ENCODE measurements at regions not wholly inside any gene's neighbourhood (a gene's known extent, or its start where the extent isn't known, plus 50 kb on each side); places are given as distances from the start of the nearest gene placed in this dataset.
"Not testable (repeated sequence)": the region's sequence is repeated elsewhere in the genome, so short reads cannot be mapped to it uniquely, and the experiment has no call there.

DNA sequence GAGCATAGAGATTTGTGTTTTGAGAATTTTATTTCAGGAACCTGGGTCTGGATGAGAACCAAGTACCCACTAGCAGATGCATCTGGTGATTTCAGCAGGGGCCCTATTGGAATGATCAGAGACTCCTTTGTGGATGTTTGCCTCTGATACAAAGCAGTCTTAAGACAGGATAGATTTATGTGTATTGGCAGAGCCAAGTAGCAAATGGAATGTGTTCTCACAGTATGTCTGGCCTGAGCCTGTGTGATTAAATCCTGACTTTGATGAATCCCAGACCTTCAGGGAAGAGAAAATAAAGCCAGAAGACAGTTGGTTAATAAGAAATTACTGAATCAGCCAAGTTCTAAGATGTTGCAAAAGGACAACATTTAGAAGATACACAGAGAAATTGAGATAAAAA lies 755.5 kb upstream of the SEMA6D start:
- TF ChIP-seq, protein P1, sequence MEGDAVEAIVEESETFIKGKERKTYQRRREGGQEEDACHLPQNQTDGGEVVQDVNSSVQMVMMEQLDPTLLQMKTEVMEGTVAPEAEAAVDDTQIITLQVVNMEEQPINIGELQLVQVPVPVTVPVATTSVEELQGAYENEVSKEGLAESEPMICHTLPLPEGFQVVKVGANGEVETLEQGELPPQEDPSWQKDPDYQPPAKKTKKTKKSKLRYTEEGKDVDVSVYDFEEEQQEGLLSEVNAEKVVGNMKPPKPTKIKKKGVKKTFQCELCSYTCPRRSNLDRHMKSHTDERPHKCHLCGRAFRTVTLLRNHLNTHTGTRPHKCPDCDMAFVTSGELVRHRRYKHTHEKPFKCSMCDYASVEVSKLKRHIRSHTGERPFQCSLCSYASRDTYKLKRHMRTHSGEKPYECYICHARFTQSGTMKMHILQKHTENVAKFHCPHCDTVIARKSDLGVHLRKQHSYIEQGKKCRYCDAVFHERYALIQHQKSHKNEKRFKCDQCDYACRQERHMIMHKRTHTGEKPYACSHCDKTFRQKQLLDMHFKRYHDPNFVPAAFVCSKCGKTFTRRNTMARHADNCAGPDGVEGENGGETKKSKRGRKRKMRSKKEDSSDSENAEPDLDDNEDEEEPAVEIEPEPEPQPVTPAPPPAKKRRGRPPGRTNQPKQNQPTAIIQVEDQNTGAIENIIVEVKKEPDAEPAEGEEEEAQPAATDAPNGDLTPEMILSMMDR (IDR thresholded peaks at IDR 0.05; ENCODE audit: low read depth, low read length): no peak
- H3K4me3 ChIP-seq (ENCODE audit: low read depth, low read length): no peak overlapping the region
- in situ Hi-C loops (cut with HindIII; ENCODE audit: low sequenced_read_pairs): no loop called here
- no peak for DNase-seq (ENCODE audit: low read depth, low spot score)

DNA sequence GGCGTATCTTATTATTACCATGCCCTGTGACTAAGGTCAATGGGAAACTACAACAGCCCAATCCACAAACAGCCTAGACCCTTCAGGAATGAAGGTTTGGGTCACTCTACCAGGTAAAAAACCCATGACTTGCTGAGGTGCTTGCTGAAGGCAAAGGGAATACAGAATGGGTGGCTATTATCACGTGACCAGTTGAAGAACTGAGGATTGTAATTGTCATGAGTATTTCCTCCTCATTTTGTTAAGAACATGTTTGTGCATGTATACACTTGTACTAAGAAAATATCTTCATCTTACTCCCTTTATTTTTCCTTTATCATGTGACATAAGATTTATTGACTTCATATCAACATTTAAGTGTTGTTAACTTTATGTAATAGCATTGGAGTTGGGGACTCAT lies 729.2 kb upstream of the SEMA6D start:
- in situ Hi-C loops (cut with HindIII; ENCODE audit: low sequenced_read_pairs); DNase-seq (ENCODE audit: low read depth, low spot score); H3K4me3 ChIP-seq (ENCODE audit: low read depth, low read length): not testable (repeated sequence)

DNA sequence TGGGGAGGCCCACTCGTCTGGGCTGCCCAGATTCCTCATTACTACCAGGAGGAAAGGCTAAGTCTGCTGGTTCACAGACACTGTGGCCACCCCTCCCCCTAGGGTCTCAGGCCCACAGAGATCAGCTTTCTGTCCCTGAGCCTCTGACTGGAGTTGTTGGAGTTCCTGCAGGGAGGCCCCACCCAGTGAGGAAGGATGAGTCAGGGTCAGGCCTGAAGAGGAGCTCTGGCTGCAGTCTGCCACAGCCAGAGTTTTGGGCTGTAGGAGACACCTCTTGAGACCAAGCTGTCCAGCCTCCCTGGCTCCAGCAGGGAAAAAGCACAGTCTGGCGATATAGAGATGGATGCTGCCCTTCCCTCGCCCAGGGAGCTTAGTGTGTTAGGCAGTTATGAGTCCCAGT lies 720.9 kb upstream of the SEMA6D start:
- TF ChIP-seq, protein P1 (IDR thresholded peaks at IDR 0.05; ENCODE audit: low read depth, low read length): no peak
- no peak overlapping the region for H3K4me3 ChIP-seq (ENCODE audit: low read depth, low read length)
- in situ Hi-C loops (cut with HindIII; ENCODE audit: low sequenced_read_pairs): no loop called here
- DNase-seq (ENCODE audit: low read depth, low spot score): no peak

DNA sequence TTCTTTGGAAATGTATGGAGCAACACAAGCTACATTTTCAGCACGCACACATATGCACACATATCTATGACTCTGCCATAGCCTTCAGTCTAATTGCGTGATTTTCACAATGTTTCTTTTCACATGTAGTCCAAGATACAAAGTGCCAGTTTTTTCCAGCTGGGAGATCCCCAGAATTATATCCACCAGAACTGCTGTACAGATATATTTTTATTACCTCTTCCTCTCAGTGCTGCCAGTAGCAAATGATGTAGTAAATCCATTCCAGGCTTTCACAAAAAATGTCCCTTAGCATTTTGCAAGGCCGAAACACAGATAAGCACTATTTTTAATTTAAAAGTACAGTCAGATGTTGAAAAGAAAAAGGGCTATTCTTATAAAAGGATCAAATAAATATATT lies 719.8 kb upstream of the SEMA6D start:
- no peak overlapping the region for H3K4me3 ChIP-seq (ENCODE audit: low read depth, low read length)
- in situ Hi-C loops (cut with HindIII; ENCODE audit: low sequenced_read_pairs): no loop called here
- no peak for DNase-seq (ENCODE audit: low read depth, low spot score)
- TF ChIP-seq, protein P1 (IDR thresholded peaks at IDR 0.05; ENCODE audit: low read depth, low read length): no peak

DNA sequence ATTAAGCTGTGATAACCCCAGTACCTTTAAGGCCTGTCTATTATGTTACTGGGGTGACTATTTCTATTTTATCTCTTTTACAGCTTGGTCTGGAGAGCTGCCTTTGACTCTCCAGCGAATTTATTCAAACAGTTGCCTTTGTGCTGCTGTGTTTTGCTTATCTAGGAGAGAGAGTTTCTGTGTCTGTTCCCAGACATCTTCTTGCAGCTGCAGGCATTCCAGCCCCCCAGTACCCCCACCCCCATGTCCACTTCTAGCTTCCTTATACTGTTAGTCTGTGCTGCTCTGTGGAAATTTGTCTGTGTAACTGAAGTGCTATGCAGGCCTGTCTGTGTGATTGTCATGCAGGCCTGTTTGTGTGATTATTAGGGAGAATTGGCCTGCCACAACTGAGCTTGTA lies 713.7 kb upstream of the SEMA6D start:
- DNase-seq (ENCODE audit: low read depth, low spot score): no peak
- TF ChIP-seq, protein P1 (IDR thresholded peaks at IDR 0.05; ENCODE audit: low read depth, low read length): no peak
- no peak overlapping the region for H3K4me3 ChIP-seq (ENCODE audit: low read depth, low read length)
- in situ Hi-C loops (cut with HindIII; ENCODE audit: low sequenced_read_pairs): no loop called here

DNA sequence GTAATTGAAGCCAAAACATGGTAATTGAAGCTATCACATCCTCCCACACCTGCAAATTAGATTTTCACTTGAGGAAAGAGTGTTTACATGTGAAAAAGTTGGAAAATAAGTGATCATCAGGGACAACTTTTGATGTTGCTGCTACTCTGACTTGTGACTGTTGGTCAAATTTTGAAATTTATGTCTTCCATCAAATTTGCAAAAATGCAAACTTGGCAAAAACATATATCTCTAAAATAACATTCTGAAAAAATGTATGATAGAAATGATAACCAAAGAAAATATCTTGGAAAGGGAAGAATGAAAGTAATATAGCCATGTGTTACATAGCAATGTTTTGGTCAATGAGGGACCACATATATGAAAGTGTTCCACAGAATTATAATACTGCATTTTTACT lies 703.9 kb upstream of the SEMA6D start:
- TF ChIP-seq, protein P1 (IDR thresholded peaks at IDR 0.05; ENCODE audit: low read depth, low read length): no peak
- in situ Hi-C loops (cut with HindIII; ENCODE audit: low sequenced_read_pairs): no loop called here
- no peak overlapping the region for H3K4me3 ChIP-seq (ENCODE audit: low read depth, low read length)
- no peak for DNase-seq (ENCODE audit: low read depth, low spot score)

DNA sequence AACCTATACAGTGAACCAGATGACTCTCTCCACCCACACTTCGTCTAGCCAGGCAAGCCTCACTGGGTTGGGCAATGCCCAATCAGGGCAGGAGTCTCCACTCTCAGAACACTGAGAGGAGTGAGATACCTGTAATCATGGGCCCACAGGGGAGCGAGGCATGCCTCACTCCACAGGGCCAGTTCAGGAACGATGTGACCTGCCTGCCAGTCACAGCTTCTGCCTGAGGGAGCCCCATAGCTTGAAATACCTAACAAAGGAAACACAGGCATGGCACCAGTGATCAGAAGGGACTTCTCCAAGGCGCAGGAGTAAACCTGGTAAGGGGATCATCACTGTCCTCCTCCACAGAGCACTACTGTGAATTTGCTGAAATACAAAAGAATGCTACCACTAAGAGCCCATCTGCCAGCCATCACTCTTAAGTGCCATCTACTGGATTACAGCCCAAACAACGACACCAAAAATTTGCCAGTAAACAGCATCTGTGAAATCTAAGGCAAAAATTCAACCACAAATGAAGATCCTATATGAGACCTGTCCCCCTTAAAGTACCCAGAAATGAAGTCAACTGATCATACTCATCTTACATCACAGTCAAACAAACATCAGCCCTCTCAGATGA lies 689.9 kb upstream of the SEMA6D start:
- in situ Hi-C loops (cut with HindIII; ENCODE audit: low sequenced_read_pairs): no loop called here
- no peak overlapping the region for H3K4me3 ChIP-seq (ENCODE audit: low read depth, low read length)
- TF ChIP-seq, protein P1 (IDR thresholded peaks at IDR 0.05; ENCODE audit: low read depth, low read length): no peak

More for the DNA sequence above, 689.9 kb upstream of the SEMA6D start:
- DNase-seq (ENCODE audit: low read depth, low spot score): no peak
